ENCODE measurements at regions not wholly inside any gene's neighbourhood (a gene's known extent, or its start where the extent isn't known, plus 50 kb on each side); places are given as distances from the start of the nearest gene placed in this dataset.
"Not testable (repeated sequence)": the region's sequence is repeated elsewhere in the genome, so short reads cannot be mapped to it uniquely, and the experiment has no call there.

GRCh38 chr2:125318740-125319139 lies 1293.7 kb downstream of the CNTNAP5 start:
- Histone ChIP-seq H3K4me2 (ENCODE audit: low read length) (no peak overlapping the region), H4K20me1 (ENCODE audit: insufficient read depth, low read length) (no peaks in the 10 kb centered on the region), H3K36me3 (replicated peaks; ENCODE audit: low read depth, low read length) (no peaks in the 10 kb centered on the region), H2AFZ (ENCODE audit: low read depth, low read length) (no peak overlapping the region), H3K4me3 (ENCODE audit: low read length) (no peak overlapping the region), H3K4me1 (ENCODE audit: low read length) (no peaks in the 10 kb centered on the region), H3K27ac (ENCODE audit: low read length) (no peak overlapping the region), H3K27me3 (ENCODE audit: low read depth, low read length) (no peaks in the 10 kb centered on the region), H3K9ac (ENCODE audit: low read length) (no peak overlapping the region), H3K9me3 (ENCODE audit: insufficient read depth, low read length) (no peaks in the 10 kb centered on the region), H3K79me2 (ENCODE audit: low read length) (no peaks in the 10 kb centered on the region)
- no peak for TF ChIP-seq EZH2phosphoT487 (IDR thresholded peaks at IDR 0.05; ENCODE audit: low read depth)
- no peak for TF ChIP-seq CTCF (IDR thresholded peaks at IDR 0.05; ENCODE audit: low read depth, low read length)

GRCh38 chr2:125324273-125324672 lies 1299.2 kb downstream of the CNTNAP5 start:
- H3K4me1 ChIP-seq (ENCODE audit: low read length), result no peaks in the 10 kb centered on the region

GRCh38 chr2:125330133-125330532 lies 1305.0 kb downstream of the CNTNAP5 start:
- Histone ChIP-seq H2AFZ (ENCODE audit: low read depth, low read length) (no peak overlapping the region), H3K9ac (ENCODE audit: low read length) (no peak overlapping the region)
- TF ChIP-seq EZH2phosphoT487 (IDR thresholded peaks at IDR 0.05; ENCODE audit: low read depth) (no peak), CTCF (IDR thresholded peaks at IDR 0.05; ENCODE audit: low read depth, low read length) (no peak)

More at GRCh38 chr2:125324273-125324672, 1299.2 kb downstream of the CNTNAP5 start:
- Histone ChIP-seq H3K27me3 (ENCODE audit: low read depth, low read length) (no peaks in the 10 kb centered on the region), H3K27ac (ENCODE audit: low read length) (no peak overlapping the region), H3K79me2 (ENCODE audit: low read length) (no peaks in the 10 kb centered on the region), H3K4me3 (ENCODE audit: low read length) (no peak overlapping the region), H3K4me2 (ENCODE audit: low read length) (no peak overlapping the region), H3K9ac (ENCODE audit: low read length) (no peak overlapping the region), H4K20me1 (ENCODE audit: insufficient read depth, low read length) (no peaks in the 10 kb centered on the region), H3K9me3 (ENCODE audit: insufficient read depth, low read length) (no peaks in the 10 kb centered on the region), H3K36me3 (replicated peaks; ENCODE audit: low read depth, low read length) (no peaks in the 10 kb centered on the region), H2AFZ (ENCODE audit: low read depth, low read length) (no peak overlapping the region)
- TF ChIP-seq EZH2phosphoT487 (IDR thresholded peaks at IDR 0.05; ENCODE audit: low read depth) (no peak), CTCF (IDR thresholded peaks at IDR 0.05; ENCODE audit: low read depth, low read length) (no peak)

GRCh38 chr2:125341353-125341752 lies 1314.6 kb upstream of the GYPC start:
- Histone ChIP-seq H3K27me3 (ENCODE audit: low read depth, low read length) (no peaks in the 10 kb centered on the region), H3K79me2 (ENCODE audit: low read length) (no peaks in the 10 kb centered on the region), H3K9me3 (ENCODE audit: insufficient read depth, low read length) (no peaks in the 10 kb centered on the region), H3K36me3 (replicated peaks; ENCODE audit: low read depth, low read length) (no peaks in the 10 kb centered on the region), H3K9ac (ENCODE audit: low read length) (no peak overlapping the region), H2AFZ (ENCODE audit: low read depth, low read length) (no peak overlapping the region), H4K20me1 (ENCODE audit: insufficient read depth, low read length) (no peaks in the 10 kb centered on the region), H3K4me1 (ENCODE audit: low read length) (no peaks in the 10 kb centered on the region), H3K4me3 (ENCODE audit: low read length) (no peak overlapping the region), H3K27ac (ENCODE audit: low read length) (no peak overlapping the region), H3K4me2 (ENCODE audit: low read length) (no peak overlapping the region)
- TF ChIP-seq EZH2phosphoT487 (IDR thresholded peaks at IDR 0.05; ENCODE audit: low read depth) (no peak), CTCF (IDR thresholded peaks at IDR 0.05; ENCODE audit: low read depth, low read length) (no peak)

More at GRCh38 chr2:125330133-125330532, 1305.0 kb downstream of the CNTNAP5 start:
- Histone ChIP-seq H3K4me2 (ENCODE audit: low read length) (no peak overlapping the region), H3K4me1 (ENCODE audit: low read length) (no peaks in the 10 kb centered on the region), H3K27me3 (ENCODE audit: low read depth, low read length) (no peaks in the 10 kb centered on the region), H3K4me3 (ENCODE audit: low read length) (no peak overlapping the region), H4K20me1 (ENCODE audit: insufficient read depth, low read length) (no peaks in the 10 kb centered on the region), H3K9me3 (ENCODE audit: insufficient read depth, low read length) (no peaks in the 10 kb centered on the region), H3K36me3 (replicated peaks; ENCODE audit: low read depth, low read length) (no peaks in the 10 kb centered on the region), H3K27ac (ENCODE audit: low read length) (no peak overlapping the region), H3K79me2 (ENCODE audit: low read length) (no peaks in the 10 kb centered on the region)

GRCh38 chr2:125353542-125353941 lies 1302.4 kb upstream of the GYPC start:
- not testable (repeated sequence) for H3K27ac ChIP-seq (ENCODE audit: low read length); H3K4me1 ChIP-seq (ENCODE audit: low read length); H3K79me2 ChIP-seq (ENCODE audit: low read length); H3K4me2 ChIP-seq (ENCODE audit: low read length); H2AFZ ChIP-seq (ENCODE audit: low read depth, low read length); H3K27me3 ChIP-seq (ENCODE audit: low read depth, low read length); H3K9ac ChIP-seq (ENCODE audit: low read length); H3K4me3 ChIP-seq (ENCODE audit: low read length); H3K36me3 ChIP-seq (replicated peaks; ENCODE audit: low read depth, low read length); H4K20me1 ChIP-seq (ENCODE audit: insufficient read depth, low read length); H3K9me3 ChIP-seq (ENCODE audit: insufficient read depth, low read length)
